Vagina (tissue), 2 donors: ENCODE measurements at regions not wholly inside any gene's neighbourhood (a gene's known extent, or its start where the extent isn't known, plus 50 kb on each side); places are given as distances from the start of the nearest gene placed in this dataset.

Experiments
- POLR2A ChIP-seq, 2 donors: fragments of 450-650 bp; IDR thresholded peaks; one replicate each; pipeline ENCODE4 v1.6.1; 2017; ENCODE audit warnings: antibody characterized with exemption in 2 of 2, mild to moderate bottlenecking in 2 of 2, moderate library complexity in 2 of 2
- POLR2AphosphoS5 ChIP-seq, 2 donors: sonication (generic); formaldehyde crosslinking; IDR thresholded peaks; one replicate each; pipeline ENCODE4 v1.9.0; 2017; ENCODE audit warnings: antibody characterized with exemption in 2 of 2, mild to moderate bottlenecking in 2 of 2, low read depth in 1 of 2; ENCODE audit not compliant: insufficient read depth in 1 of 2
- TF ChIP-seq, protein P1 (sequence below), 3 experiments: fragments of 450-650 bp in 2 of 3; fragments of 200-600 bp in 1 of 3; sonication (generic) in 1 of 3; IDR thresholded peaks; one replicate each; pipeline ENCODE4 v1.5.1; 2017 to 2019; ENCODE audit warnings: antibody characterized with exemption in 3 of 3, mild to moderate bottlenecking in 2 of 3, moderate library complexity in 2 of 3

DNA sequence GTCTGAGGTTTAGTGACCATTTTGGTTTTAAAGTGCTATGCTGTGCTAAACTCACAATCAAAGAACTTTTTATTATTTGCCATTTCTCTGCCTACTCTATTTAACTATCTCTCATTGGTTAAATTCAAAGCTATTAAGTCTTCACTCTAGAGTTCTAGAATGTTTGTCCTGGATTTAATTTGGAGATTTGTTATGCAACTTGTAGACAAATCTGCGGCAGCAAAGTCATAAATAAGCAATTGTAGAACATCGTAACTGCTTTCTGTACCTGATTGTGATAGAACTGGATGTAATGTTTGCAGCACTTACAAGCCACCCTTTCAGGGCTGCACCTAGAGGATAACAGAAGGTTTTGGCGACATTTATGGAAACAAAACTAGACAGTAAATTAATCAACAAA, 566.5 kb upstream of the ADGRL2 start:
- TF ChIP-seq, protein P1, sequence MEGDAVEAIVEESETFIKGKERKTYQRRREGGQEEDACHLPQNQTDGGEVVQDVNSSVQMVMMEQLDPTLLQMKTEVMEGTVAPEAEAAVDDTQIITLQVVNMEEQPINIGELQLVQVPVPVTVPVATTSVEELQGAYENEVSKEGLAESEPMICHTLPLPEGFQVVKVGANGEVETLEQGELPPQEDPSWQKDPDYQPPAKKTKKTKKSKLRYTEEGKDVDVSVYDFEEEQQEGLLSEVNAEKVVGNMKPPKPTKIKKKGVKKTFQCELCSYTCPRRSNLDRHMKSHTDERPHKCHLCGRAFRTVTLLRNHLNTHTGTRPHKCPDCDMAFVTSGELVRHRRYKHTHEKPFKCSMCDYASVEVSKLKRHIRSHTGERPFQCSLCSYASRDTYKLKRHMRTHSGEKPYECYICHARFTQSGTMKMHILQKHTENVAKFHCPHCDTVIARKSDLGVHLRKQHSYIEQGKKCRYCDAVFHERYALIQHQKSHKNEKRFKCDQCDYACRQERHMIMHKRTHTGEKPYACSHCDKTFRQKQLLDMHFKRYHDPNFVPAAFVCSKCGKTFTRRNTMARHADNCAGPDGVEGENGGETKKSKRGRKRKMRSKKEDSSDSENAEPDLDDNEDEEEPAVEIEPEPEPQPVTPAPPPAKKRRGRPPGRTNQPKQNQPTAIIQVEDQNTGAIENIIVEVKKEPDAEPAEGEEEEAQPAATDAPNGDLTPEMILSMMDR (IDR thresholded peaks at IDR 0.05), result no peak
- TF ChIP-seq POLR2A (IDR thresholded peaks at IDR 0.05), result no peak
- TF ChIP-seq POLR2AphosphoS5 (IDR thresholded peaks at IDR 0.05; ENCODE audit: insufficient read depth in 1 of 2, low read depth in 1 of 2), result no peak
